ENCODE measurements at regions not wholly inside any gene's neighbourhood (a gene's known extent, or its start where the extent isn't known, plus 50 kb on each side); places are given as distances from the start of the nearest gene placed in this dataset.

DNA sequence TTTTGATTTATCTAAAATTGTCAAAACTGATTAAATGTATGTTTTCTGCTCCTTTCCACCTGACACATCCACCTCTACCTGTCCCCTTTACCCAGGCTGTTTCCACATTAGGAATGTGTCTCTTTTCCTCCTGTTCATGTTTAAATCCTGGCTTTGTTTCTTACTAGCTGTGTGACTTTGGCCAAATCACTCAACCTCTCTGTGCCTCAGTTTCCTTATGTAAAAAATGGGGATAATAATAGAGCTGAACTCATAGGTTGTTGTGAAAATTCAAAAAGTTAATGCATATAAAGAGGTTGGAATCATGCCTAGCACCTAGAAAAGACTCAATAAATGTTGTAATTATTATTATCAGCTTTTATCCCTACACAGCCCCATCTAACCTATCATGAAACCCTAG lies 136.8 kb downstream of the NXPE2 start:
- no peak for TF ChIP-seq CTCF (IDR thresholded peaks at IDR 0.05; ENCODE audit: low read depth, low read length)
- DNase-seq (ENCODE audit: low read depth in 2 of 2): no peak
- H3K4me3 ChIP-seq (replicated peaks in 1 of 2; ENCODE audit: low read depth in 2 of 2, low read length in 2 of 2): no peak overlapping the region

DNA sequence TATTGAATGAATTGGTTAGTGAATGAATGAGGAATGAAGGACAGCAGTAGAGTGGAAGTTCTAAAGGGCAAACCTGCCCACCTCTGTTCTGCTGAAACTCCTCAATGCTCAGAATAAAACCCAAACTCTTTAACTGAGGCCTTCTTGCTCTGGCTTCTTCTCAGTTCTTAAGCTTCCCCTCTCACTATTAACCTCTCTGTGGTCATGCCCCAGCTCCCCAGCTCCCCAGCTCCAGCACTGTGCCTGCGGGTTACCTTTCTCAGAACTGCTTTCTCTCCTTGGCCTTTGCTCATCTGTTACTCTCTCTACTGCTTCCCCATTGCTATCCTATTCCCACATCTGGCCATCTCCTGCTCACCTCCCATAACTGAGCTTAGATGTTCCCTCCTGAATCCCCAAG lies 137.4 kb downstream of the NXPE2 start:
- no peak for TF ChIP-seq CTCF (IDR thresholded peaks at IDR 0.05; ENCODE audit: low read depth, low read length)
- no peak overlapping the region for H3K4me3 ChIP-seq (replicated peaks in 1 of 2; ENCODE audit: low read depth in 2 of 2, low read length in 2 of 2)
- no peak for DNase-seq (ENCODE audit: low read depth in 2 of 2)

DNA sequence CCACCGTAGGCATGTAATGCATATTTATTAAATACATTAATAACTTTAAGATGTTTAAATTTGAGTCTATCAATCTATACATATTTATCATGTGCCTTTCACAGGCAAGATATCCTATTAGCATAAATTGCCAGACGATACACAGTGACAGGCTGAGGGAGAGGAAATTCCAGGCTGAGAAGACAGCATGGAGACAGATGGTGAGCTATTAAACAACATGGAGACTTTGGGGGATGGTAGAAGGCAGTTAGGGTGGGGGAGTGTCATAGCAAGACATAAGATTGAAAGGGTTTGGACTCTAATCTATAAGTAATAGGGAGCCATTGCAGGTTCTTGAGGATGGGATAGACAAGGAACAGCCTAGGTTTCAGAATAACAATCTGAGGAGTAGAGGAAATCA lies 138.5 kb downstream of the NXPE2 start:
- no peak for DNase-seq (ENCODE audit: low read depth in 2 of 2)
- no peak for TF ChIP-seq CTCF (IDR thresholded peaks at IDR 0.05; ENCODE audit: low read depth, low read length)
- H3K4me3 ChIP-seq (replicated peaks in 1 of 2; ENCODE audit: low read depth in 2 of 2, low read length in 2 of 2): no peak overlapping the region

GRCh38 chr11:114818382-114818781 lies 140.1 kb downstream of the NXPE2 start:
- no peak overlapping the region for H3K4me3 ChIP-seq (replicated peaks in 1 of 2; ENCODE audit: low read depth in 2 of 2, low read length in 2 of 2)
- TF ChIP-seq CTCF (IDR thresholded peaks at IDR 0.05; ENCODE audit: low read depth, low read length): no peak
- no peak for DNase-seq (ENCODE audit: low read depth in 2 of 2)

DNA sequence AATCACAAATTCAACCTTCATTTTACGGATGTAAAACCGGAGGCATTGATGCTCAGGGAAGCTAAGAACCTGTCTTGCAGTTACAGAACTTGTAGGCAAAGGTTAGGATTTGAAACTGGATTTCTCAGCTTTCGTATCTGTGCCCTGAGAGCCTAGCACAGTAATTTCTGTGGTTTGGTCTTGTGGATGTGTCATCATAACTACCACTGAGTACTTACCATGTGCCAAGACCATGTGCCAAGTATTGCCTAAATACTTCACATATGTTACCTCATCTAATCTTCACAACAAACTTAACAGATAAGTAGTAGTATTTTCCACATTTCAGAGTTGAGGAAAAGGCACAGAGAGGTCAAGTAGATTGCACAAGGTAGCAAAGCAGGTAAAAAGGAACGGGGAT lies 140.7 kb downstream of the NXPE2 start:
- H3K4me3 ChIP-seq (replicated peaks in 1 of 2; ENCODE audit: low read depth in 2 of 2, low read length in 2 of 2): no peak overlapping the region
- no peak for TF ChIP-seq CTCF (IDR thresholded peaks at IDR 0.05; ENCODE audit: low read depth, low read length)
- no peak for DNase-seq (ENCODE audit: low read depth in 2 of 2)

- no peak for DNase-seq (ENCODE audit: low read depth in 2 of 2)
- TF ChIP-seq CTCF (IDR thresholded peaks at IDR 0.05; ENCODE audit: low read depth, low read length): no peak
- H3K4me3 ChIP-seq (replicated peaks in 1 of 2; ENCODE audit: low read depth in 2 of 2, low read length in 2 of 2): no peak overlapping the region
Measured at GRCh38 chr11:114820621-114821020, 142.3 kb downstream of the NXPE2 start.

GRCh38 chr11:114821621-114822412 lies 143.5 kb downstream of the NXPE2 start:
- no peak for DNase-seq (ENCODE audit: low read depth in 2 of 2)
- H3K4me3 ChIP-seq (replicated peaks in 1 of 2; ENCODE audit: low read depth in 2 of 2, low read length in 2 of 2): no peak overlapping the region
- no peak for TF ChIP-seq CTCF (IDR thresholded peaks at IDR 0.05; ENCODE audit: low read depth, low read length)

Measured in cardiac fibroblast (primary cell).